GM18861 (cell line): ENCODE measurements at regions not wholly inside any gene's neighbourhood (a gene's known extent, or its start where the extent isn't known, plus 50 kb on each side); places are given as distances from the start of the nearest gene placed in this dataset.

ENCODE experiments used
- ATAC-seq: cut with Tn5 transposase; IDR thresholded peaks from one replicate; pipeline ENCODE4 v1.9.1; 2021; ENCODE audit not compliant: unreplicated experiment

GRCh38 chr3:182435860-182436259, 357.4 kb upstream of the ATP11B start:
- no peak for ATAC-seq

GRCh38 chr3:182436547-182436946, 356.8 kb upstream of the ATP11B start:
- no peak for ATAC-seq

- no peak for ATAC-seq
These were observed 354.9 kb upstream of the ATP11B start for GRCh38 chr3:182438398-182438797.

- no peak for ATAC-seq
These were observed 353.2 kb upstream of the ATP11B start for GRCh38 chr3:182440101-182440500.

GRCh38 chr3:182445576-182445975, 347.7 kb upstream of the ATP11B start:
- ATAC-seq: no peak

GRCh38 chr3:182450942-182451787, 342.1 kb upstream of the ATP11B start:
- no peak for ATAC-seq

- ATAC-seq: no peak
These were observed 341.4 kb upstream of the ATP11B start for GRCh38 chr3:182451871-182452270.

GRCh38 chr3:182455011-182455410, 338.3 kb upstream of the ATP11B start:
- ATAC-seq: no peak

GRCh38 chr3:182460303-182460702, 333.0 kb upstream of the ATP11B start:
- ATAC-seq: no peak

GRCh38 chr3:182462152-182462551, 331.2 kb upstream of the ATP11B start:
- no peak for ATAC-seq

- no peak for ATAC-seq
These were observed 328.7 kb upstream of the ATP11B start for GRCh38 chr3:182464513-182465145.

GRCh38 chr3:182465301-182466185, 327.8 kb upstream of the ATP11B start:
- ATAC-seq: no peak

GRCh38 chr3:182469086-182469485, 324.2 kb upstream of the ATP11B start:
- no peak for ATAC-seq

- ATAC-seq: no peak
These were observed 323.1 kb upstream of the ATP11B start for GRCh38 chr3:182470187-182470586.

- ATAC-seq: no peak
These were observed 320.1 kb upstream of the ATP11B start for GRCh38 chr3:182473191-182473710.

GRCh38 chr3:182478369-182478768, 314.9 kb upstream of the ATP11B start:
- ATAC-seq: no peak

- no peak for ATAC-seq
These were observed 313.6 kb upstream of the ATP11B start for GRCh38 chr3:182479419-182480336.

GRCh38 chr3:182482705-182483104, 310.6 kb upstream of the ATP11B start:
- ATAC-seq: no peak

GRCh38 chr3:182484682-182485081, 308.6 kb upstream of the ATP11B start:
- no peak for ATAC-seq

GRCh38 chr3:182485301-182485700, 308.0 kb upstream of the ATP11B start:
- no peak for ATAC-seq
